Bronchial epithelial cell (primary cell): ENCODE measurements at regions not wholly inside any gene's neighbourhood (a gene's known extent, or its start where the extent isn't known, plus 50 kb on each side); places are given as distances from the start of the nearest gene placed in this dataset.

ENCODE experiments used
- DNase-seq: peaks from one replicate; pipeline ENCODE4 v3.0.0-alpha.2; 2010; ENCODE audit warnings: low read depth
- FAIRE-seq: peaks from 2 replicates; lab custom pipeline; 2011; peaks lifted over from hg19 to GRCh38; lab: Jason Lieb, UNC
- H3K27me3 ChIP-seq: 2 replicates; pipeline ENCODE4 v1.5.1; 2011; ENCODE audit warnings: low read length; ENCODE audit not compliant: control insufficient read depth, insufficient read depth
- H3K36me3 ChIP-seq: 2 replicates; pipeline ENCODE4 v1.5.1; 2011; ENCODE audit warnings: low read length; ENCODE audit not compliant: control insufficient read depth, insufficient read depth
- H3K4me3 ChIP-seq: 2 replicates; pipeline ENCODE4 v1.5.1; 2011; ENCODE audit warnings: mild to moderate bottlenecking, low read depth, low read length, control low read depth
- CTCF ChIP-seq: IDR thresholded peaks from 2 replicates; pipeline ENCODE4 v1.5.1; 2011; ENCODE audit warnings: mild to moderate bottlenecking, moderate library complexity, low read length, control low read depth, inconsistent platforms; ENCODE audit not compliant: insufficient read depth, severe bottlenecking

- TF ChIP-seq CTCF, result peak; percentile 43
- Histone ChIP-seq H3K36me3 (no peaks in the 10 kb centered on the region), H3K4me3 (no peak overlapping the region), H3K27me3 (no peaks in the 10 kb centered on the region)
- peak; percentile 70 for DNase-seq
- no peak for FAIRE-seq
Measured at GRCh38 chr7:121547544-121548092, 151.5 kb upstream of the FAM3C start.

- no peaks in the 10 kb centered on the region for H3K27me3 ChIP-seq
- FAIRE-seq (no peak), DNase-seq (no peak)
- no peak for TF ChIP-seq CTCF
- no peaks in the 10 kb centered on the region for H3K36me3 ChIP-seq
- no peak overlapping the region for H3K4me3 ChIP-seq
Measured at GRCh38 chr7:121546632-121547543, 150.8 kb upstream of the FAM3C start.

GRCh38 chr7:121545418-121545817 lies 149.3 kb upstream of the FAM3C start:
- TF ChIP-seq CTCF, result no peak

GRCh38 chr7:121544726-121545125 lies 148.6 kb upstream of the FAM3C start:
- Histone ChIP-seq H3K36me3 (no peaks in the 10 kb centered on the region), H3K4me3 (no peak overlapping the region), H3K27me3 (no peaks in the 10 kb centered on the region)
- FAIRE-seq (peak; percentile 94), DNase-seq (peak; percentile 99)
- no peak for TF ChIP-seq CTCF

More at GRCh38 chr7:121545418-121545817, 149.3 kb upstream of the FAM3C start:
- Histone ChIP-seq H3K27me3 (no peaks in the 10 kb centered on the region), H3K4me3 (no peak overlapping the region), H3K36me3 (no peaks in the 10 kb centered on the region)
- DNase-seq (peak; percentile 53), FAIRE-seq (no peak)

GRCh38 chr7:121544238-121544637 lies 148.1 kb upstream of the FAM3C start:
- H3K4me3 ChIP-seq, result no peak overlapping the region
- H3K27me3 ChIP-seq, result no peaks in the 10 kb centered on the region
- FAIRE-seq, result no peak
- peak; percentile 4 for TF ChIP-seq CTCF
- H3K36me3 ChIP-seq, result no peaks in the 10 kb centered on the region
- no peak for DNase-seq
